ENCODE measurements at regions not wholly inside any gene's neighbourhood (a gene's known extent, or its start where the extent isn't known, plus 50 kb on each side); places are given as distances from the start of the nearest gene placed in this dataset.

- no peak overlapping the region for H3K4me2 ChIP-seq
- H4K20me1 ChIP-seq (ENCODE audit: insufficient read depth) = no peaks in the 10 kb centered on the region
- H3K79me2 ChIP-seq (ENCODE audit: insufficient read depth, low read depth) = no peaks in the 10 kb centered on the region
- H3K4me3 ChIP-seq (IDR thresholded peaks at IDR 0.05; ENCODE audit: insufficient read depth, low read depth, low read length) = no peak overlapping the region
- H3K9ac ChIP-seq = no peak overlapping the region
- no peaks in the 10 kb centered on the region for H3K4me1 ChIP-seq (ENCODE audit: low read depth, poor library complexity, severe bottlenecking)
- no peak overlapping the region for H2AFZ ChIP-seq (ENCODE audit: low read depth)
- no peak overlapping the region for H3K27ac ChIP-seq
- H3K36me3 ChIP-seq (ENCODE audit: insufficient read depth) = no peaks in the 10 kb centered on the region
- TF ChIP-seq, protein P1, sequence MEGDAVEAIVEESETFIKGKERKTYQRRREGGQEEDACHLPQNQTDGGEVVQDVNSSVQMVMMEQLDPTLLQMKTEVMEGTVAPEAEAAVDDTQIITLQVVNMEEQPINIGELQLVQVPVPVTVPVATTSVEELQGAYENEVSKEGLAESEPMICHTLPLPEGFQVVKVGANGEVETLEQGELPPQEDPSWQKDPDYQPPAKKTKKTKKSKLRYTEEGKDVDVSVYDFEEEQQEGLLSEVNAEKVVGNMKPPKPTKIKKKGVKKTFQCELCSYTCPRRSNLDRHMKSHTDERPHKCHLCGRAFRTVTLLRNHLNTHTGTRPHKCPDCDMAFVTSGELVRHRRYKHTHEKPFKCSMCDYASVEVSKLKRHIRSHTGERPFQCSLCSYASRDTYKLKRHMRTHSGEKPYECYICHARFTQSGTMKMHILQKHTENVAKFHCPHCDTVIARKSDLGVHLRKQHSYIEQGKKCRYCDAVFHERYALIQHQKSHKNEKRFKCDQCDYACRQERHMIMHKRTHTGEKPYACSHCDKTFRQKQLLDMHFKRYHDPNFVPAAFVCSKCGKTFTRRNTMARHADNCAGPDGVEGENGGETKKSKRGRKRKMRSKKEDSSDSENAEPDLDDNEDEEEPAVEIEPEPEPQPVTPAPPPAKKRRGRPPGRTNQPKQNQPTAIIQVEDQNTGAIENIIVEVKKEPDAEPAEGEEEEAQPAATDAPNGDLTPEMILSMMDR (conservative IDR thresholded peaks at IDR 0.05; ENCODE audit: low read depth, low read length) = no peak
- H3K27me3 ChIP-seq (ENCODE audit: insufficient read depth, low read depth) = no peaks in the 10 kb centered on the region
These were observed 50.5 kb upstream of the POU2AF2 start for GRCh38 chr11:111194860-111195568.

- no peaks in the 10 kb centered on the region for H4K20me1 ChIP-seq (ENCODE audit: insufficient read depth)
- H3K27me3 ChIP-seq (ENCODE audit: insufficient read depth, low read depth) = no peaks in the 10 kb centered on the region
- TF ChIP-seq, protein P1 (conservative IDR thresholded peaks at IDR 0.05; ENCODE audit: low read depth, low read length) = no peak
- no peaks in the 10 kb centered on the region for H3K79me2 ChIP-seq (ENCODE audit: insufficient read depth, low read depth)
- H3K4me2 ChIP-seq = no peak overlapping the region
- H3K4me1 ChIP-seq (ENCODE audit: low read depth, poor library complexity, severe bottlenecking) = no peaks in the 10 kb centered on the region
- no peak overlapping the region for H3K4me3 ChIP-seq (IDR thresholded peaks at IDR 0.05; ENCODE audit: insufficient read depth, low read depth, low read length)
- H3K27ac ChIP-seq = no peak overlapping the region
- no peak overlapping the region for H3K9ac ChIP-seq
- H2AFZ ChIP-seq (ENCODE audit: low read depth) = no peak overlapping the region
- no peaks in the 10 kb centered on the region for H3K36me3 ChIP-seq (ENCODE audit: insufficient read depth)
These were observed 51.5 kb upstream of the POU2AF2 start for GRCh38 chr11:111193924-111194490.

DNA sequence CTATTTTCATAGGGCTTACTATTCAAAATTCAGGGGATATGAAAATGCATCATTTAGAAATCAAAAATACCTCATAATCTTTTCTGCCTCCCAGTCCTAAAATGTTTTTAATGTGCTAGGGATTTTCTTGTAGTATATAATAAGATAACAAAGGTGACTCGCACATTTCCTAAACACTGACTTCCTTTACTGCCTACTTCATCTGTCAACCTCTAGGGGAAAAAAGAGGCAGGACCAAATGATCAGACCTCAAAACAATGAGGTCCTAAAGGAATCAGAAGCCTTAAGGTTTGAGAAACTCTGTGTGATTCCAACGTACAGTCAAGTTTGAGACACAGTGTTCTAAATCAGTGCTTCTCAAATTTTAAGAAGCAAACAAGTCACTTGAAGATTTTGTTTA, 56.1 kb upstream of the POU2AF2 start:
- H3K4me1 ChIP-seq (ENCODE audit: low read depth, poor library complexity, severe bottlenecking) = no peaks in the 10 kb centered on the region
- no peak overlapping the region for H3K4me2 ChIP-seq
- no peak overlapping the region for H3K9ac ChIP-seq
- no peak overlapping the region for H2AFZ ChIP-seq (ENCODE audit: low read depth)
- TF ChIP-seq, protein P1 (conservative IDR thresholded peaks at IDR 0.05; ENCODE audit: low read depth, low read length) = no peak
- H3K79me2 ChIP-seq (ENCODE audit: insufficient read depth, low read depth) = no peaks in the 10 kb centered on the region
- no peak overlapping the region for H3K4me3 ChIP-seq (IDR thresholded peaks at IDR 0.05; ENCODE audit: insufficient read depth, low read depth, low read length)
- H3K27ac ChIP-seq = no peak overlapping the region
- H3K36me3 ChIP-seq (ENCODE audit: insufficient read depth) = no peaks in the 10 kb centered on the region
- H3K27me3 ChIP-seq (ENCODE audit: insufficient read depth, low read depth) = no peaks in the 10 kb centered on the region
- no peaks in the 10 kb centered on the region for H4K20me1 ChIP-seq (ENCODE audit: insufficient read depth)

GRCh38 chr11:111186308-111186915, 59.1 kb upstream of the POU2AF2 start:
- Histone ChIP-seq H3K4me1 (ENCODE audit: low read depth, poor library complexity, severe bottlenecking) (no peaks in the 10 kb centered on the region), H3K27me3 (ENCODE audit: insufficient read depth, low read depth) (no peaks in the 10 kb centered on the region), H3K4me3 (IDR thresholded peaks at IDR 0.05; ENCODE audit: insufficient read depth, low read depth, low read length) (no peak overlapping the region), H3K36me3 (ENCODE audit: insufficient read depth) (no peaks in the 10 kb centered on the region), H3K9ac (no peak overlapping the region), H3K4me2 (no peak overlapping the region), H3K27ac (no peak overlapping the region), H2AFZ (ENCODE audit: low read depth) (no peak overlapping the region), H3K79me2 (ENCODE audit: insufficient read depth, low read depth) (no peaks in the 10 kb centered on the region), H4K20me1 (ENCODE audit: insufficient read depth) (no peaks in the 10 kb centered on the region)
- TF ChIP-seq, protein P1 (conservative IDR thresholded peaks at IDR 0.05; ENCODE audit: low read depth, low read length) = no peak
